Loucy (cell line): ENCODE measurements at regions not wholly inside any gene's neighbourhood (a gene's known extent, or its start where the extent isn't known, plus 50 kb on each side); places are given as distances from the start of the nearest gene placed in this dataset.

Experiments used
- CTCF ChIP-seq: fragments of 200-600 bp; sonication (generic); conservative IDR thresholded peaks from 2 replicates; pipeline ENCODE4 v1.5.1; 2014; ENCODE audit warnings: mild to moderate bottlenecking, antibody characterized with exemption, low read length
- EZH2phosphoT487 ChIP-seq: fragments of 200-600 bp; IDR thresholded peaks from 2 replicates; pipeline ENCODE4 v1.6.1; 2018; ENCODE audit warnings: antibody characterized with exemption, mild to moderate bottlenecking, moderate library complexity, borderline replicate concordance

GRCh38 chr11:25350899-25351803 is 854.3 kb downstream of the LUZP2 start:
- no peak for TF ChIP-seq CTCF
- TF ChIP-seq EZH2phosphoT487 = no peak
